ENCODE measurements at regions not wholly inside any gene's neighbourhood (a gene's known extent, or its start where the extent isn't known, plus 50 kb on each side); places are given as distances from the start of the nearest gene placed in this dataset.

- no peak for TF ChIP-seq POLR2A (IDR thresholded peaks at IDR 0.05)
- TF ChIP-seq CTCF (IDR thresholded peaks at IDR 0.05): no peak
- no peak for TF ChIP-seq POLR2AphosphoS5 (IDR thresholded peaks at IDR 0.05)
- intact Hi-C loops (cut with DNase I): no loop called here
- WGBS: 71% methylated on average over 2 of the region's 2 CpGs
- no peaks in the 10 kb centered on the region for H3K9me3 ChIP-seq
- H3K36me3 ChIP-seq: no peaks in the 10 kb centered on the region
- no peaks in the 10 kb centered on the region for H3K4me1 ChIP-seq (replicated peaks)
- no peaks in the 10 kb centered on the region for H3K27me3 ChIP-seq (replicated peaks; ENCODE audit: insufficient read depth)
- DNase-seq (ENCODE audit: low spot score): no peak
- H3K4me3 ChIP-seq: no peak overlapping the region
- no peak overlapping the region for H3K27ac ChIP-seq
Measured at GRCh38 chr2:180579388-180579787, 401.0 kb upstream of the UBE2E3 start.

GRCh38 chr2:180578441-180578840, 402.0 kb upstream of the UBE2E3 start:
- H3K4me3 ChIP-seq: no peak overlapping the region
- no peak for TF ChIP-seq CTCF (IDR thresholded peaks at IDR 0.05)
- no peak for TF ChIP-seq POLR2AphosphoS5 (IDR thresholded peaks at IDR 0.05)
- no peak for TF ChIP-seq POLR2A (IDR thresholded peaks at IDR 0.05)
- H3K36me3 ChIP-seq: no peaks in the 10 kb centered on the region
- no peaks in the 10 kb centered on the region for H3K27me3 ChIP-seq (replicated peaks; ENCODE audit: insufficient read depth)
- 85% methylated on average over 1 of the region's 1 CpG for WGBS
- H3K9me3 ChIP-seq: no peaks in the 10 kb centered on the region
- no peak overlapping the region for H3K27ac ChIP-seq
- no peak for DNase-seq (ENCODE audit: low spot score)
- intact Hi-C loops (cut with DNase I): no loop called here
- H3K4me1 ChIP-seq (replicated peaks): no peaks in the 10 kb centered on the region

- Histone ChIP-seq H3K27me3 (replicated peaks; ENCODE audit: insufficient read depth) (no peaks in the 10 kb centered on the region), H3K4me3 (no peak overlapping the region), H3K36me3 (no peaks in the 10 kb centered on the region), H3K4me1 (replicated peaks) (no peaks in the 10 kb centered on the region), H3K9me3 (no peaks in the 10 kb centered on the region), H3K27ac (no peak overlapping the region)
- no peak for DNase-seq (ENCODE audit: low spot score)
- TF ChIP-seq POLR2A (IDR thresholded peaks at IDR 0.05) (no peak), CTCF (IDR thresholded peaks at IDR 0.05) (no peak), POLR2AphosphoS5 (IDR thresholded peaks at IDR 0.05) (no peak)
- intact Hi-C loops (cut with DNase I): no loop called here
- WGBS: 44% methylated on average over 3 of the region's 3 CpGs
Measured at GRCh38 chr2:180577567-180577966, 402.8 kb upstream of the UBE2E3 start.

GRCh38 chr2:180573951-180574350, 406.5 kb upstream of the UBE2E3 start:
- Histone ChIP-seq H3K36me3 (no peaks in the 10 kb centered on the region), H3K27ac (no peak overlapping the region), H3K27me3 (replicated peaks; ENCODE audit: insufficient read depth) (no peaks in the 10 kb centered on the region), H3K4me1 (replicated peaks) (no peaks in the 10 kb centered on the region), H3K9me3 (no peaks in the 10 kb centered on the region), H3K4me3 (no peak overlapping the region)
- no peak for DNase-seq (ENCODE audit: low spot score)
- WGBS: 46% methylated on average over 3 of the region's 3 CpGs
- intact Hi-C loops (cut with DNase I): no loop called here
- no peak for TF ChIP-seq POLR2AphosphoS5 (IDR thresholded peaks at IDR 0.05)
- TF ChIP-seq POLR2A (IDR thresholded peaks at IDR 0.05): no peak
- TF ChIP-seq CTCF (IDR thresholded peaks at IDR 0.05): no peak

- Histone ChIP-seq H3K27me3 (replicated peaks; ENCODE audit: insufficient read depth) (no peaks in the 10 kb centered on the region), H3K4me1 (replicated peaks) (no peaks in the 10 kb centered on the region), H3K9me3 (no peaks in the 10 kb centered on the region), H3K36me3 (no peaks in the 10 kb centered on the region), H3K4me3 (no peak overlapping the region), H3K27ac (no peak overlapping the region)
- DNase-seq (ENCODE audit: low spot score): no peak
- intact Hi-C loops (cut with DNase I): no loop called here
- no peak for TF ChIP-seq POLR2AphosphoS5 (IDR thresholded peaks at IDR 0.05)
- TF ChIP-seq POLR2A (IDR thresholded peaks at IDR 0.05): no peak
Measured at GRCh38 chr2:180572346-180572745, 408.1 kb upstream of the UBE2E3 start.
